SK-N-SH (cell line): ENCODE measurements at regions not wholly inside any gene's neighbourhood (a gene's known extent, or its start where the extent isn't known, plus 50 kb on each side); places are given as distances from the start of the nearest gene placed in this dataset.

Experiments
- CTCF ChIA-PET: fragments of 300-600, 350-600 bp; formaldehyde crosslinking; extraction: SDS; loops from one replicate; lab custom pipeline; 2021; lab: Yijun Ruan, JAX
- POLR2A ChIA-PET: fragments of 350-600 bp; sonication (Branson Sonifier 250); formaldehyde crosslinking; extraction: SDS; loops from one replicate; lab custom pipeline; 2020; ENCODE audit warnings: antibody characterized with exemption, inconsistent platforms; lab: Yijun Ruan, JAX
- DNase-seq: peaks from one replicate; pipeline ENCODE4 v3.0.0; 2012
- H2AFZ ChIP-seq: fragments of 200-600 bp; sonication (generic); 2 replicates; pipeline ENCODE4 v1.8.1; 2016; ENCODE audit warnings: antibody characterized with exemption, mild to moderate bottlenecking, low read depth
- H3F3A ChIP-seq: fragments of 200-600 bp; sonication (generic); replicated peaks from 2 replicates; pipeline ENCODE3; 2016; ENCODE audit warnings: antibody characterized with exemption, mild to moderate bottlenecking; ENCODE audit not compliant: insufficient read depth
- H3K27ac ChIP-seq, 2 experiments: fragments of 200-500 bp in 1 of 2; fragments of 200-600 bp in 1 of 2; sonication (Bioruptor generic) in 1 of 2; sonication (generic), shearing (Covaris generic) in 1 of 2; 2 replicates each; pipeline versions ENCODE4 v1.5.1 to v1.6.1; 2014 to 2016; ENCODE audit warnings: low read depth in 2 of 2, inconsistent platforms in 1 of 2, low read length in 1 of 2, mild to moderate bottlenecking in 1 of 2, mixed read lengths in 1 of 2
- H3K27me3 ChIP-seq: fragments of 200-600 bp; sonication (generic), shearing (Covaris generic); 2 replicates; pipeline ENCODE4 v1.6.1; 2016; ENCODE audit warnings: mixed run types; ENCODE audit not compliant: insufficient read depth
- H3K36me3 ChIP-seq, 2 experiments: fragments of 200-500 bp in 1 of 2; fragments of 200-600 bp in 1 of 2; sonication (Bioruptor generic) in 1 of 2; sonication (generic) in 1 of 2; replicated peaks in 1 of 2; 2 replicates each; pipeline versions ENCODE3 to v1.5.1; 2014 to 2016; ENCODE audit warnings: low read length in 1 of 2, mild to moderate bottlenecking in 1 of 2; ENCODE audit not compliant: insufficient read depth in 2 of 2, control insufficient read depth in 1 of 2
- H3K4me1 ChIP-seq, 2 experiments: fragments of 200-500 bp in 1 of 2; fragments of 200-600 bp in 1 of 2; sonication (Bioruptor generic) in 1 of 2; sonication (generic), shearing (Covaris generic) in 1 of 2; 2 replicates each; pipeline versions ENCODE4 v1.5.1 to v1.6.1; 2014 to 2016; ENCODE audit warnings: low read depth in 1 of 2, low read length in 1 of 2, mixed run types in 1 of 2; ENCODE audit not compliant: insufficient read depth in 2 of 2, control insufficient read depth in 1 of 2
- H3K4me2 ChIP-seq: fragments of 200-600 bp; sonication (generic), shearing (Covaris generic); 2 replicates; pipeline ENCODE4 v1.6.1; 2017; ENCODE audit warnings: mixed run types
- H3K4me3 ChIP-seq, 2 experiments: fragments of 200-500 bp in 1 of 2; fragments of 200-600 bp in 1 of 2; sonication (Bioruptor generic) in 1 of 2; sonication (generic), shearing (Covaris generic) in 1 of 2; 2 replicates each; pipeline versions ENCODE4 v1.5.1 to v1.8.1; 2014 to 2016; ENCODE audit warnings: low read depth in 2 of 2, inconsistent platforms in 1 of 2, low read length in 1 of 2, mild to moderate bottlenecking in 1 of 2, mixed read lengths in 1 of 2, moderate library complexity in 1 of 2
- H3K79me2 ChIP-seq: fragments of 200-600 bp; sonication (generic); 2 replicates; pipeline ENCODE4 v1.8.1; 2017; ENCODE audit warnings: mild to moderate bottlenecking; ENCODE audit not compliant: insufficient read depth
- H3K9ac ChIP-seq: fragments of 200-600 bp; sonication (generic); 2 replicates; pipeline ENCODE4 v1.6.1; 2017; ENCODE audit warnings: mixed run types
- H3K9me2 ChIP-seq: fragments of 200-600 bp; sonication (generic); 2 replicates; pipeline ENCODE4 v1.6.1; 2017; ENCODE audit warnings: mixed run types
- H3K9me3 ChIP-seq: fragments of 200-600 bp; sonication (generic); 2 replicates; pipeline ENCODE4 v1.6.1; 2017; ENCODE audit warnings: mixed run types, mild to moderate bottlenecking, moderate library complexity
- H4K20me1 ChIP-seq: fragments of 200-600 bp; sonication (generic); 2 replicates; pipeline ENCODE4 v1.6.1; 2017; ENCODE audit warnings: mild to moderate bottlenecking, mixed run types; ENCODE audit not compliant: insufficient read depth
- CHD2 ChIP-seq: fragments of 150-350 bp; IDR thresholded peaks from 2 replicates; pipeline ENCODE4 v1.6.1; 2018; ENCODE audit warnings: low read length; ENCODE audit not compliant: partially characterized antibody
- ELF1 ChIP-seq: IDR thresholded peaks from 2 replicates; pipeline ENCODE4 v1.4.0; 2012
- FOSL2 ChIP-seq: IDR thresholded peaks from 2 replicates; pipeline ENCODE4 v1.4.0; 2012; ENCODE audit warnings: low read depth, mild to moderate bottlenecking, moderate library complexity, borderline replicate concordance
- FOXJ3 ChIP-seq: sonication (generic); formaldehyde crosslinking; IDR thresholded peaks from 2 replicates; pipeline ENCODE4 v1.5.1; 2020; ENCODE audit warnings: mild to moderate bottlenecking, missing genetic modification reagents
- FOXM1 ChIP-seq: IDR thresholded peaks from 2 replicates; pipeline ENCODE4 v1.4.0; 2012; ENCODE audit warnings: low read depth, mild to moderate bottlenecking
- GABPA ChIP-seq: IDR thresholded peaks from 2 replicates; pipeline ENCODE4 v1.4.0; 2012; ENCODE audit warnings: low read depth, mild to moderate bottlenecking
- JUND ChIP-seq: IDR thresholded peaks from 2 replicates; pipeline ENCODE4 v1.4.0; 2012
- MEF2A ChIP-seq: IDR thresholded peaks from 2 replicates; pipeline ENCODE4 v1.4.0; 2012; ENCODE audit warnings: low read depth, borderline replicate concordance
- MXI1 ChIP-seq: IDR thresholded peaks from 2 replicates; pipeline ENCODE4 v1.6.1; 2012; ENCODE audit warnings: mild to moderate bottlenecking, low read depth, low read length, improper control_type of control experiment
- NRF1 ChIP-seq: IDR thresholded peaks from 2 replicates; pipeline ENCODE4 v1.6.1; 2012; ENCODE audit warnings: low read depth, mild to moderate bottlenecking, low read length
- RAD21 ChIP-seq: IDR thresholded peaks from 2 replicates; pipeline ENCODE4 v1.6.1; 2012; ENCODE audit warnings: mild to moderate bottlenecking, low read length
- RFX5 ChIP-seq: IDR thresholded peaks from 2 replicates; pipeline ENCODE4 v1.6.1; 2012; ENCODE audit warnings: mild to moderate bottlenecking, improper control_type of control experiment, low read length
- SIN3A ChIP-seq: IDR thresholded peaks from 2 replicates; pipeline ENCODE4 v1.6.1; 2012; ENCODE audit warnings: low read depth, mild to moderate bottlenecking, low read length, moderate library complexity, borderline replicate concordance
- SMC3 ChIP-seq: IDR thresholded peaks from 2 replicates; pipeline ENCODE4 v1.6.1; 2012; ENCODE audit warnings: low read depth, low read length, improper control_type of control experiment
- TAF1 ChIP-seq: IDR thresholded peaks from 2 replicates; pipeline ENCODE4 v1.6.1; 2012; ENCODE audit warnings: low read depth, mild to moderate bottlenecking, low read length, moderate library complexity, borderline replicate concordance
- TCF12 ChIP-seq: IDR thresholded peaks from 2 replicates; pipeline ENCODE4 v1.4.0; 2012
- TEAD4 ChIP-seq: IDR thresholded peaks from 2 replicates; pipeline ENCODE4 v1.4.0; 2012; ENCODE audit warnings: mild to moderate bottlenecking, borderline replicate concordance; ENCODE audit not compliant: insufficient read depth
- WGBS: methylation state at CpG from one replicate; pipeline ENCODE4 v1.1.6; 2017; ENCODE audit warnings: low lambda C conversion rate; 5-methylcytosine and 5-hydroxymethylcytosine counted together
- TF ChIP-seq, protein P1 (sequence below): fragments of 150-350 bp; IDR thresholded peaks from 2 replicates; pipeline ENCODE4 v1.6.1; 2017; ENCODE audit warnings: antibody characterized with exemption, low read length, low read depth, borderline replicate concordance
- TF ChIP-seq, protein P2 (sequence below): IDR thresholded peaks from 2 replicates; pipeline ENCODE4 v1.4.0; 2012; ENCODE audit warnings: low read depth, borderline replicate concordance
- TF ChIP-seq, protein P3 (sequence below): fragments of 150-350 bp; IDR thresholded peaks from 2 replicates; pipeline ENCODE4 v1.6.1; 2016; ENCODE audit warnings: mild to moderate bottlenecking, low read depth, low read length
- TF ChIP-seq, protein P4 (sequence below): IDR thresholded peaks from 2 replicates; pipeline ENCODE4 v1.4.0; 2012; ENCODE audit warnings: low read depth, borderline replicate concordance

DNA sequence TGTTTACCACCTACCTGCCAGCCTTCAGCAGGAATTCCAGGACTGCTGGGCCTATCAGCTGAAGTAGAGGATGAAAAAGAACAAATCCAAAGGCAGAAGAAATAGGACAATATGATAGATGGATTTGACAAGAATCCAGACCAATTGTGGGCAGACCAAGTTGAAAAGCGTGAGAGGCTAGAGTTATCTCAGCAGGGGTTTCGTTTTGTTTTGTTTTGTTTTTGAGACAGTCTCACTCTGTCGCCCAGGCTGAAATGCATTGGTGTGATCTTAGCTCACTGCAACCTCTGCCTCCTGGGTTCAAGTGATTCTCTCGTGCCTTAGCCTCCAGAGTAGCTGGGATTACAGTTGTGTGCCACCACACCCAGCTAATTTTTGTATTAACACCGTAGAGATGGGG, 113.2 kb downstream of the PALM2AKAP2 start (continued):
- no peak for TF ChIP-seq SIN3A

DNA sequence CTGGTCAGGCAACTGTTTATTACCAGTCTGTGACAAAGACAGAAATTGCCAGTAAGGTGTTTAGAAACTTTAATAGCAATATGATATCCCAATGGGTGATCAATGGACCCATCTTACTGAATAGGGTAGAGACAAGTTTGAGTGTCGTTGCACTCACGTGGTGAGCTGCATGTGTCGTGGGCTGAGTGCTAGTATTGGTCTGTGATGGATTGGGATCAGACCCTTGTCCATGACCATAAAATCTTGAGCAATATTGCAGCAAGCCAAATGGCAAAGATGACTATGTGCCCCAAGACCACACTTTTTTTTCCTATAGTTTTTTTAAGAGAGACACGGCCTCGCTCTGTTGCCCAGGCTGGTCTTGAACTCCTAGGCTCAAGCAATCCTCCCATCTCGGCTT, 114.5 kb downstream of the PALM2AKAP2 start:
- no peak for DNase-seq
- CTCF ChIA-PET = interaction anchor here (0.8 to 1.2 kb wide), 2 partner anchors 9 to 259 kb away, joined by 3 read pairs; no protein-coding TSS in a partner anchor
- Histone ChIP-seq H3K36me3 (no peaks in the 10 kb centered on the region), H3K79me2 (peaks cover 21% of the 10 kb centered on the region; the same call in 1 of the 2 replicates), H3K4me2 (no peak overlapping the region), H3K9me3 (no peaks in the 10 kb centered on the region), H3K9me2 (no peaks in the 10 kb centered on the region), H2AFZ (no peak overlapping the region), H3K4me1 (peaks cover 0 to 4% of the 10 kb centered on the region in 2 experiments; a peak in 1 of 4 replicates), H3K9ac (no peak overlapping the region; the same call in 1 of the 2 replicates), H3F3A (peaks cover 19% of the 10 kb centered on the region), H3K4me3 (no peak overlapping the region), H3K27me3 (no peaks in the 10 kb centered on the region), H3K27ac (peak overlapping the region in 1 of 2 experiments; percentile 80; a peak in 2 of 4 replicates), H4K20me1 (no peaks in the 10 kb centered on the region)
- POLR2A ChIA-PET = no interaction called here
- 96% methylated on average over 5 of the region's 6 CpGs for WGBS
- TF ChIP-seq ELF1 (no peak), MXI1 (no peak), RAD21 (no peak), CHD2 (no peak), MEF2A (no peak), FOSL2 (no peak), TCF12 (no peak)
- TF ChIP-seq, protein P1, sequence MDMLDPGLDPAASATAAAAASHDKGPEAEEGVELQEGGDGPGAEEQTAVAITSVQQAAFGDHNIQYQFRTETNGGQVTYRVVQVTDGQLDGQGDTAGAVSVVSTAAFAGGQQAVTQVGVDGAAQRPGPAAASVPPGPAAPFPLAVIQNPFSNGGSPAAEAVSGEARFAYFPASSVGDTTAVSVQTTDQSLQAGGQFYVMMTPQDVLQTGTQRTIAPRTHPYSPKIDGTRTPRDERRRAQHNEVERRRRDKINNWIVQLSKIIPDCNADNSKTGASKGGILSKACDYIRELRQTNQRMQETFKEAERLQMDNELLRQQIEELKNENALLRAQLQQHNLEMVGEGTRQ = no peak

DNA sequence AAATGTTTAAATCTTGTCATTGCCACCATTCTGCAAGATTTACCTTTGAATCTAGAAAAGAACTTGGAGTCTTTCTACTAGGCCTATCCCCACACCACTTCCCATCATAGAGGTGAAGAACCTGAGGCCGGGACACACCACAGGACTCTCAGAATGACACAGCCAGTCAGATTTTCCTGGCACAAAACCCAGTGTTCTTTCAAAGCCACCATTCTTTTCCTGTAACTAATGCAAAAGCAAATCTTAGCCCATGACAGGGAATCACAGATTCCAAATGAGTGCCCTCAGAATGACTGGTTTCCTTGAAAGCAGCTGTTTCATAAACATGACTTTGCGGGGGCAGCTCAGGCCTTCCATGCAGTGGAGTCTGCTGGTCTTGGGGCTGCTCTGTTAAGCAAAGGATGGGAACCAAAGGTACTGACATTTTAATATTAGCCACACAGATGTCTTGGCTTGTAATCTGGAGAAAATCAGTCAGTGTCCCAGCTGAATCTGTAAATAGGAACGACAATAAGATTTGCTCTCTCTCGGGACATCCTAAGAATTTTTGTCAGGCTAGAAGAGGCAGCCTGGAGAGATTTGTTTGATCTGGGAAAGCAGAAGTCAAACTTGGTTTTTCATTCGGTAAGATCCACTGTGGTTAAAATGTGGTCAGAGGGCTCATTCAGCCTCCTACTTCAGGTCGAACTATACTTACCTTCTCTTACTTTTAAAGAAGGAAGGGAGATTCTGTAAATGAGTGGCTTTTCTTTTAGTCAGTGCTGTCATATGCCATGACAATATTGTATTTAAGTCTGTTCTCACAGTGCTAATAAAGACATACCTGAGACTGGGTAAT, 115.1 kb downstream of the PALM2AKAP2 start:
- CTCF ChIA-PET = interaction anchor here (0.8 kb wide), 1 partner anchor 8 kb away, joined by 3 read pairs; no protein-coding TSS in a partner anchor
- Histone ChIP-seq H3K4me2 (no peak overlapping the region), H3K4me1 (peaks cover 0 to 4% of the 10 kb centered on the region in 2 experiments; a peak in 1 of 4 replicates)
- TF ChIP-seq, protein P2, sequence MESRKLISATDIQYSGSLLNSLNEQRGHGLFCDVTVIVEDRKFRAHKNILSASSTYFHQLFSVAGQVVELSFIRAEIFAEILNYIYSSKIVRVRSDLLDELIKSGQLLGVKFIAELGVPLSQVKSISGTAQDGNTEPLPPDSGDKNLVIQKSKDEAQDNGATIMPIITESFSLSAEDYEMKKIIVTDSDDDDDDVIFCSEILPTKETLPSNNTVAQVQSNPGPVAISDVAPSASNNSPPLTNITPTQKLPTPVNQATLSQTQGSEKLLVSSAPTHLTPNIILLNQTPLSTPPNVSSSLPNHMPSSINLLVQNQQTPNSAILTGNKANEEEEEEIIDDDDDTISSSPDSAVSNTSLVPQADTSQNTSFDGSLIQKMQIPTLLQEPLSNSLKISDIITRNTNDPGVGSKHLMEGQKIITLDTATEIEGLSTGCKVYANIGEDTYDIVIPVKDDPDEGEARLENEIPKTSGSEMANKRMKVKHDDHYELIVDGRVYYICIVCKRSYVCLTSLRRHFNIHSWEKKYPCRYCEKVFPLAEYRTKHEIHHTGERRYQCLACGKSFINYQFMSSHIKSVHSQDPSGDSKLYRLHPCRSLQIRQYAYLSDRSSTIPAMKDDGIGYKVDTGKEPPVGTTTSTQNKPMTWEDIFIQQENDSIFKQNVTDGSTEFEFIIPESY = no peak
- no peak for TF ChIP-seq CHD2
- TF ChIP-seq FOXJ3 (CRISPR knock-in tag) = no peak
- no peak for TF ChIP-seq RFX5
- no peak for TF ChIP-seq SMC3
- no peak for TF ChIP-seq TEAD4
- no peak for TF ChIP-seq MEF2A
- TF ChIP-seq SIN3A = no peak
- TF ChIP-seq GABPA = no peak
- no peak for TF ChIP-seq FOXM1
- no peak for TF ChIP-seq TAF1
- TF ChIP-seq MXI1 = no peak
- peak; percentile 39; the same call in 1 of the 2 replicates for TF ChIP-seq JUND
- TF ChIP-seq NRF1 = no peak
- TF ChIP-seq, protein P3, sequence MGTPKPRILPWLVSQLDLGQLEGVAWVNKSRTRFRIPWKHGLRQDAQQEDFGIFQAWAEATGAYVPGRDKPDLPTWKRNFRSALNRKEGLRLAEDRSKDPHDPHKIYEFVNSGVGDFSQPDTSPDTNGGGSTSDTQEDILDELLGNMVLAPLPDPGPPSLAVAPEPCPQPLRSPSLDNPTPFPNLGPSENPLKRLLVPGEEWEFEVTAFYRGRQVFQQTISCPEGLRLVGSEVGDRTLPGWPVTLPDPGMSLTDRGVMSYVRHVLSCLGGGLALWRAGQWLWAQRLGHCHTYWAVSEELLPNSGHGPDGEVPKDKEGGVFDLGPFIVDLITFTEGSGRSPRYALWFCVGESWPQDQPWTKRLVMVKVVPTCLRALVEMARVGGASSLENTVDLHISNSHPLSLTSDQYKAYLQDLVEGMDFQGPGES = no peak
- TF ChIP-seq ELF1 = no peak
- TF ChIP-seq, protein P4, sequence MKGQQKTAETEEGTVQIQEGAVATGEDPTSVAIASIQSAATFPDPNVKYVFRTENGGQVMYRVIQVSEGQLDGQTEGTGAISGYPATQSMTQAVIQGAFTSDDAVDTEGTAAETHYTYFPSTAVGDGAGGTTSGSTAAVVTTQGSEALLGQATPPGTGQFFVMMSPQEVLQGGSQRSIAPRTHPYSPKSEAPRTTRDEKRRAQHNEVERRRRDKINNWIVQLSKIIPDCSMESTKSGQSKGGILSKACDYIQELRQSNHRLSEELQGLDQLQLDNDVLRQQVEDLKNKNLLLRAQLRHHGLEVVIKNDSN = no peak
- peak; percentile 49 for TF ChIP-seq TCF12

More for the DNA sequence above, 115.1 kb downstream of the PALM2AKAP2 start:
- no peaks in the 10 kb centered on the region for H4K20me1 ChIP-seq
- no peak overlapping the region for H2AFZ ChIP-seq
- DNase-seq = no peak
- H3K9me3 ChIP-seq = no peaks in the 10 kb centered on the region
- H3F3A ChIP-seq = peaks cover 19% of the 10 kb centered on the region
- H3K9me2 ChIP-seq = no peaks in the 10 kb centered on the region
- peak overlapping the region in 1 of 2 experiments; percentile 80; a peak in 2 of 4 replicates for H3K27ac ChIP-seq
- H3K27me3 ChIP-seq = no peaks in the 10 kb centered on the region
- 44% methylated on average over 6 of the region's 6 CpGs for WGBS
- no peaks in the 10 kb centered on the region for H3K36me3 ChIP-seq
- peak overlapping the region; percentile 31; the same call in 1 of the 2 replicates for H3K9ac ChIP-seq
- no peak overlapping the region for H3K4me3 ChIP-seq
- POLR2A ChIA-PET = no interaction called here
- H3K79me2 ChIP-seq = peaks cover 15% of the 10 kb centered on the region; the same call in 1 of the 2 replicates
